HCT116 (cell line): ENCODE measurements at regions not wholly inside any gene's neighbourhood (a gene's known extent, or its start where the extent isn't known, plus 50 kb on each side); places are given as distances from the start of the nearest gene placed in this dataset.

Experiments
- ATAC-seq: fragments of 200-7000 bp; cut with Tn5 transposase; 2 replicates; pipeline ENCODE4 v1.9.1; 2020; ENCODE audit warnings: mild to moderate bottlenecking, moderate library complexity
- BruUV-seq: library from RNA; stranded (reverse); fragments of 400-500 nt; replicated peaks from 2 replicates; lab custom pipeline; 2021; lab: Mats Ljungman, UMichigan
- CTCF ChIA-PET: fragments of 300-600 bp; sonication (Branson Sonifier 250); formaldehyde crosslinking; loops from one replicate; lab custom pipeline; 2021; ENCODE audit warnings: antibody characterized with exemption; lab: Charles Lee
- POLR2A ChIA-PET: fragments of 300-600, 350-600 bp; sonication (Branson Sonifier 250); formaldehyde crosslinking; loops from one replicate; lab custom pipeline; 2021; ENCODE audit warnings: antibody characterized with exemption; lab: Charles Lee
- RAD21 ChIA-PET, 2 experiments: fragments of 300-600 bp; sonication (Branson Sonifier 250); formaldehyde crosslinking; loops; one replicate each; lab custom pipeline; 2023; ENCODE audit warnings: low total read pairs in 2 of 2; ENCODE audit not compliant: uncharacterized antibody in 2 of 2, unreplicated experiment in 2 of 2, low non-redundant PET in 1 of 2; lab: Charles Lee
- DNase-seq: peaks from one replicate; pipeline ENCODE4 v3.0.0-alpha.2; 2010; ENCODE audit warnings: low read depth, low spot score
- H2AFZ ChIP-seq: fragments of 200-600 bp; shearing (Covaris generic), sonication (generic); 2 replicates; pipeline ENCODE4 v1.6.1; 2017; ENCODE audit warnings: low read depth, mixed run types, mixed read lengths, antibody characterized with exemption, low read length; ENCODE audit not compliant: poor library complexity, severe bottlenecking
- H3K27ac ChIP-seq: 2 replicates; pipeline ENCODE4 v1.5.1; 2012; ENCODE audit warnings: low read depth, low read length
- H3K27me3 ChIP-seq: fragments of 200-600 bp; sonication (generic); 2 replicates; pipeline ENCODE4 v1.6.1; 2016; ENCODE audit warnings: mixed run types, low read length, mixed read lengths; ENCODE audit not compliant: insufficient read depth
- H3K36me3 ChIP-seq, 2 experiments: fragments of 200-500 bp in 1 of 2; fragments of 200-600 bp in 1 of 2; sonication (Bioruptor generic) in 1 of 2; sonication (generic) in 1 of 2; 2 replicates each; pipeline versions ENCODE4 v1.5.1 to v1.6.1; 2014 to 2016; ENCODE audit warnings: low read length in 2 of 2, inconsistent platforms in 1 of 2, mixed read lengths in 1 of 2, mixed run types in 1 of 2; ENCODE audit not compliant: insufficient read depth in 2 of 2, control insufficient read depth in 1 of 2
- H3K4me1 ChIP-seq, 2 experiments: fragments of 200-600 bp in 1 of 2; sonication (generic) in 1 of 2; 2 replicates each; pipeline versions ENCODE4 v1.5.1 to v1.6.1; 2012 to 2017; ENCODE audit warnings: low read length in 2 of 2, inconsistent platforms in 1 of 2, mild to moderate bottlenecking in 1 of 2, mixed read lengths in 1 of 2, mixed run types in 1 of 2, moderate library complexity in 1 of 2; ENCODE audit not compliant: insufficient read depth in 2 of 2, control insufficient read depth in 1 of 2
- H3K4me2 ChIP-seq: fragments of 200-600 bp; sonication (generic); 2 replicates; pipeline ENCODE4 v1.6.1; 2017; ENCODE audit warnings: mixed run types, low read length, mixed read lengths
- H3K4me3 ChIP-seq, 2 experiments: fragments of 200-600 bp in 1 of 2; sonication (generic) in 1 of 2; replicated peaks in 1 of 2; 2 replicates each; pipeline ENCODE4 v1.5.1; 2011 to 2016; ENCODE audit warnings: low read length in 2 of 2, control low read depth in 1 of 2, low read depth in 1 of 2, mild to moderate bottlenecking in 1 of 2, mixed read lengths in 1 of 2, mixed run types in 1 of 2
- H3K79me2 ChIP-seq: fragments of 200-600 bp; sonication (generic); 2 replicates; pipeline ENCODE4 v1.6.1; 2017; ENCODE audit warnings: mild to moderate bottlenecking, mixed run types, low read length, moderate library complexity, mixed read lengths; ENCODE audit not compliant: insufficient read depth
- H3K9ac ChIP-seq: fragments of 200-600 bp; sonication (generic); 2 replicates; pipeline ENCODE4 v1.6.1; 2016; ENCODE audit warnings: low read length, mixed read lengths
- H3K9me2 ChIP-seq: fragments of 200-600 bp; sonication (generic), shearing (Covaris generic); 2 replicates; pipeline ENCODE4 v1.6.1; 2017; ENCODE audit warnings: mixed run types, mild to moderate bottlenecking, moderate library complexity; ENCODE audit not compliant: insufficient read depth
- H3K9me3 ChIP-seq, 2 experiments: fragments of 200-500 bp in 1 of 2; fragments of 200-600 bp in 1 of 2; sonication (Bioruptor generic) in 1 of 2; sonication (generic) in 1 of 2; 2 replicates each; pipeline ENCODE4 v1.6.1; 2014 to 2017; ENCODE audit warnings: low read length in 2 of 2, mixed read lengths in 2 of 2, inconsistent platforms in 1 of 2, low read depth in 1 of 2, mild to moderate bottlenecking in 1 of 2, mixed run types in 1 of 2, moderate library complexity in 1 of 2; ENCODE audit not compliant: control insufficient read depth in 1 of 2, insufficient read depth in 1 of 2
- H4K20me1 ChIP-seq: fragments of 200-600 bp; sonication (generic), shearing (Covaris generic); 2 replicates; pipeline ENCODE4 v1.6.1; 2017; ENCODE audit warnings: mixed run types, mild to moderate bottlenecking, moderate library complexity; ENCODE audit not compliant: insufficient read depth
- ATF3 ChIP-seq: IDR thresholded peaks from 2 replicates; pipeline ENCODE4 v1.6.1; 2012
- CBX3 ChIP-seq: IDR thresholded peaks from 2 replicates; pipeline ENCODE4 v1.6.1; 2012; ENCODE audit warnings: low read depth
- CTCF ChIP-seq, 3 experiments: fragments of 200-600 bp in 1 of 3; sonication (generic) in 1 of 3; IDR thresholded peaks in 2 of 3; conservative IDR thresholded peaks in 1 of 3; 2 replicates each; pipeline ENCODE4 v1.5.1; 2012 to 2017; ENCODE audit warnings: low read depth in 2 of 3, low read length in 2 of 3, antibody characterized with exemption in 1 of 3, borderline replicate concordance in 1 of 3, control low read depth in 1 of 3, mild to moderate bottlenecking in 1 of 3, mixed read lengths in 1 of 3, mixed run types in 1 of 3, moderate library complexity in 1 of 3; ENCODE audit not compliant: insufficient read depth in 1 of 3
- EGR1 ChIP-seq: IDR thresholded peaks from 2 replicates; pipeline ENCODE4 v1.6.1; 2012; ENCODE audit warnings: low read depth
- EZH2phosphoT487 ChIP-seq: fragments of 200-600 bp; IDR thresholded peaks from 2 replicates; pipeline ENCODE4 v1.6.1; 2018; ENCODE audit warnings: antibody characterized with exemption, borderline replicate concordance
- FOSL1 ChIP-seq: IDR thresholded peaks from 2 replicates; pipeline ENCODE4 v1.6.1; 2012; ENCODE audit warnings: low read depth
- MAX ChIP-seq: IDR thresholded peaks from 2 replicates; pipeline ENCODE4 v1.6.1; 2012
- POLR2AphosphoS5 ChIP-seq: IDR thresholded peaks from 2 replicates; pipeline ENCODE4 v1.6.1; 2011; ENCODE audit warnings: mild to moderate bottlenecking, low read depth, low read length, moderate library complexity
- RAD21 ChIP-seq: IDR thresholded peaks from 2 replicates; pipeline ENCODE4 v1.6.1; 2012; ENCODE audit warnings: low read depth, mild to moderate bottlenecking
- REST ChIP-seq: IDR thresholded peaks from 2 replicates; pipeline ENCODE4 v1.6.1; 2012; ENCODE audit warnings: low read depth
- SIN3A ChIP-seq: IDR thresholded peaks from 2 replicates; pipeline ENCODE4 v1.6.1; 2012; ENCODE audit warnings: low read depth
- SP1 ChIP-seq: IDR thresholded peaks from 2 replicates; pipeline ENCODE4 v1.6.1; 2012; ENCODE audit warnings: low read depth
- SRF ChIP-seq: IDR thresholded peaks from 2 replicates; pipeline ENCODE4 v1.6.1; 2012; ENCODE audit warnings: low read depth
- TCF7L2 ChIP-seq: IDR thresholded peaks from 2 replicates; pipeline ENCODE4 v1.7.0; 2011; ENCODE audit warnings: borderline replicate concordance, inconsistent platforms; ENCODE audit not compliant: insufficient read depth, insufficient read length; ENCODE audit errors: extremely low read depth
- YY1 ChIP-seq: IDR thresholded peaks from 2 replicates; pipeline ENCODE4 v1.6.1; 2011; ENCODE audit warnings: low read length, low read depth, moderate library complexity, mild to moderate bottlenecking; ENCODE audit not compliant: insufficient replicate concordance; ENCODE audit errors: extremely low read depth
- ZBTB33 ChIP-seq: IDR thresholded peaks from 2 replicates; pipeline ENCODE4 v1.6.1; 2011; ENCODE audit warnings: mild to moderate bottlenecking, low read length, moderate library complexity; ENCODE audit not compliant: insufficient replicate concordance; ENCODE audit errors: extremely low read depth
- ZFX ChIP-seq: fragments of 450-650 bp; IDR thresholded peaks from 2 replicates; pipeline ENCODE4 v1.6.1; 2017
- intact Hi-C: fragments of 100-400 bp; cut with micrococcal nuclease; formaldehyde crosslinking; loops from 2 replicates; pipeline ENCODE4 v1.10.0; 2022

- TF ChIP-seq POLR2AphosphoS5 (no peak), ZBTB33 (no peak), CBX3 (no peak), EZH2phosphoT487 (no peak), RAD21 (no peak), YY1 (no peak), SRF (no peak), EGR1 (no peak), SP1 (no peak), SIN3A (no peak), ZFX (no peak), MAX (no peak), ATF3 (no peak), CTCF (IDR thresholded peaks at IDR 0.05 in 2 of 3, conservative IDR thresholded peaks at IDR 0.05 in 1 of 3; ENCODE audit: borderline replicate concordance in 1 of 3, insufficient read depth in 1 of 3, low read depth in 2 of 3, low read length in 2 of 3) (no peak), REST (no peak), TCF7L2 (no peak), FOSL1 (no peak)
- TF ChIP-seq, all 23 proteins: peak for 0
- Histone ChIP-seq H2AFZ (no peak overlapping the region), H3K79me2 (no peaks in the 10 kb centered on the region), H4K20me1 (no peaks in the 10 kb centered on the region), H3K4me1 (peaks cover 11 to 13% of the 10 kb centered on the region in 2 experiments), H3K4me3 (no peak overlapping the region), H3K9me2 (no peaks in the 10 kb centered on the region), H3K4me2 (no peak overlapping the region), H3K9me3 (no peaks in the 10 kb centered on the region), H3K27me3 (no peaks in the 10 kb centered on the region), H3K9ac (no peak overlapping the region), H3K36me3 (no peaks in the 10 kb centered on the region), H3K27ac (no peak overlapping the region)
- no TSS peak for BruUV-seq
- RAD21 ChIA-PET = no interaction called here
- intact Hi-C loops = no loop called here
- ATAC-seq = no peak
- POLR2A ChIA-PET = no interaction called here
- CTCF ChIA-PET = no interaction called here
- DNase-seq = no peak
These were observed 134.3 kb downstream of the PXDC1 start for GRCh38 chr6:3617192-3617631.
